Neural crest cell (in vitro differentiated cells): ENCODE measurements at regions not wholly inside any gene's neighbourhood (a gene's known extent, or its start where the extent isn't known, plus 50 kb on each side); places are given as distances from the start of the nearest gene placed in this dataset.

Source experiments
- DNase-seq: peaks from one replicate; pipeline ENCODE4 v3.0.0; 2021; ENCODE audit warnings: low read depth, mixed read lengths, low spot score
- H3K27ac Mint-ChIP-seq: one replicate; pipeline ENCODE4 v1.8.0; 2021; ENCODE audit warnings: mild to moderate bottlenecking, mixed read lengths; ENCODE audit not compliant: unreplicated experiment
- H3K27me3 Mint-ChIP-seq: 2 replicates; pipeline ENCODE4 v1.8.0; 2021; ENCODE audit warnings: low read depth, mild to moderate bottlenecking, mixed read lengths
- H3K36me3 Mint-ChIP-seq: 2 replicates; pipeline ENCODE4 v1.8.0; 2021; ENCODE audit warnings: low read depth, mild to moderate bottlenecking, mixed read lengths
- H3K4me1 Mint-ChIP-seq: 2 replicates; pipeline ENCODE4 v1.8.0; 2021; ENCODE audit warnings: mixed read lengths
- H3K4me3 Mint-ChIP-seq: one replicate; pipeline ENCODE4 v1.8.0; 2021; ENCODE audit warnings: mild to moderate bottlenecking, mixed read lengths
- H3K9me3 Mint-ChIP-seq: 2 replicates; pipeline ENCODE4 v1.8.0; 2021; ENCODE audit warnings: mixed read lengths
- TF ChIP-seq, protein P1 (sequence below): fragments of 200-600 bp; sonication (generic); conservative IDR thresholded peaks from 2 replicates; pipeline ENCODE4 v1.5.0; 2021; ENCODE audit warnings: antibody characterized with exemption, mild to moderate bottlenecking

GRCh38 chr6:12235341-12235740, 54.8 kb upstream of the EDN1 start:
- DNase-seq, result no peak
- H3K27ac Mint-ChIP-seq, result no peak overlapping the region
- no peaks in the 10 kb centered on the region for H3K36me3 Mint-ChIP-seq
- no peak overlapping the region for H3K4me3 Mint-ChIP-seq
- peaks cover 5% of the 10 kb centered on the region for H3K4me1 Mint-ChIP-seq
- H3K27me3 Mint-ChIP-seq, result no peaks in the 10 kb centered on the region
- no peaks in the 10 kb centered on the region for H3K9me3 Mint-ChIP-seq
- TF ChIP-seq, protein P1, sequence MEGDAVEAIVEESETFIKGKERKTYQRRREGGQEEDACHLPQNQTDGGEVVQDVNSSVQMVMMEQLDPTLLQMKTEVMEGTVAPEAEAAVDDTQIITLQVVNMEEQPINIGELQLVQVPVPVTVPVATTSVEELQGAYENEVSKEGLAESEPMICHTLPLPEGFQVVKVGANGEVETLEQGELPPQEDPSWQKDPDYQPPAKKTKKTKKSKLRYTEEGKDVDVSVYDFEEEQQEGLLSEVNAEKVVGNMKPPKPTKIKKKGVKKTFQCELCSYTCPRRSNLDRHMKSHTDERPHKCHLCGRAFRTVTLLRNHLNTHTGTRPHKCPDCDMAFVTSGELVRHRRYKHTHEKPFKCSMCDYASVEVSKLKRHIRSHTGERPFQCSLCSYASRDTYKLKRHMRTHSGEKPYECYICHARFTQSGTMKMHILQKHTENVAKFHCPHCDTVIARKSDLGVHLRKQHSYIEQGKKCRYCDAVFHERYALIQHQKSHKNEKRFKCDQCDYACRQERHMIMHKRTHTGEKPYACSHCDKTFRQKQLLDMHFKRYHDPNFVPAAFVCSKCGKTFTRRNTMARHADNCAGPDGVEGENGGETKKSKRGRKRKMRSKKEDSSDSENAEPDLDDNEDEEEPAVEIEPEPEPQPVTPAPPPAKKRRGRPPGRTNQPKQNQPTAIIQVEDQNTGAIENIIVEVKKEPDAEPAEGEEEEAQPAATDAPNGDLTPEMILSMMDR, result no peak

DNA sequence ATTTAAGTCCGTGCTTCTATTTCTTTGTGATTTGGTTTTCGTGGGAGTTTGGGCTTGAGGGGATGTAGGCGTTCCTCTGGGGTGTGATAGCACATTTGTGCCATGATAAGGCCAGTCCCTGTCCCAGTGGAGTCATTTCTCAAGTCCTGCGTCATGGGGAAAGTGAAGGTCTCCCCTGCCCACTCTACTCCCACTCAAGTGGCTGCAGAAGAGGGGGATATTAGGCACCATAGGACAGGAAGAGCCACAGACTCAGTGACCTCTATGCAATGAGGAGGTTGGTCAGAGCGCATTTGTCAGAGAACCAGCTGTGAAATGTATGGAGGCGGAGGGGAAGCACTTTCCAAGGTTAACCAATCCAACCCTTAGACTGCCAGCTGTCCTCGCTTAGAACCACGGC, 51.9 kb upstream of the EDN1 start:
- Mint-ChIP-seq H3K36me3 (no peaks in the 10 kb centered on the region), H3K4me1 (peaks cover 5% of the 10 kb centered on the region), H3K27ac (no peak overlapping the region), H3K27me3 (no peaks in the 10 kb centered on the region), H3K9me3 (no peaks in the 10 kb centered on the region), H3K4me3 (no peak overlapping the region)
- TF ChIP-seq, protein P1, result no peak
- DNase-seq, result no peak
